IMR-90 (cell line): ENCODE measurements at regions not wholly inside any gene's neighbourhood (a gene's known extent, or its start where the extent isn't known, plus 50 kb on each side); places are given as distances from the start of the nearest gene placed in this dataset.

ENCODE experiments used
- CEBPB ChIP-seq: IDR thresholded peaks from 2 replicates; pipeline ENCODE4 v1.6.1; 2012; ENCODE audit warnings: low read depth, low read length, improper control_type of control experiment
- CTCF ChIP-seq: conservative IDR thresholded peaks from 2 replicates; pipeline ENCODE4 v1.5.1; 2012; ENCODE audit warnings: mild to moderate bottlenecking, low read depth, low read length, improper control_type of control experiment
- ELK1 ChIP-seq: fragments of 150-350 bp; IDR thresholded peaks from 2 replicates; pipeline ENCODE4 v1.6.1; 2016; ENCODE audit warnings: low read depth, mild to moderate bottlenecking, low read length, moderate library complexity, borderline replicate concordance
- RAD21 ChIP-seq: IDR thresholded peaks from 2 replicates; pipeline ENCODE4 v1.6.1; 2012; ENCODE audit warnings: low read length, improper control_type of control experiment

DNA sequence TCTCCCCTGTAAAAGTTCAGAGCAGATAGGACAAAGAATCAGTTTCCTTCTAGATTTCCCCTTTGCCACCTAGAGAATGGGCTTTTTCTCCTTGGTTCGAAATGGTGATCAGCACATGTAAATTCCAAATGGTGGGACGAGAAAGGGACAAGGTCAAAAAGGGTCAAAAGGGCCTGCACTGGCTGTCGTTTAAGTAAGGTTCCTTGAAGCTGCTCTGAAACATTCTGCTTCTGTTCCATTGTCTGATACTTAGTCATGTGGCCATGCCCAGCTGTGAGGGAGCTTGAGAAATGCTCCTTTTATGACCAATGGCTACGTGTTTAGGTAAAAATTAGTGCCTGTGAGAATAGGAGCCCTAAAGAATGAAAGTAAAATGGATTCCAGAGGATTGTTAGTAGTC is 165.9 kb upstream of the CENPE start:
- no peak for TF ChIP-seq CTCF
- TF ChIP-seq CEBPB = no peak
- no peak for TF ChIP-seq ELK1
- no peak for TF ChIP-seq RAD21
